ENCODE measurements at regions not wholly inside any gene's neighbourhood (a gene's known extent, or its start where the extent isn't known, plus 50 kb on each side); places are given as distances from the start of the nearest gene placed in this dataset.

- no peak overlapping the region for H3K4me3 ChIP-seq (ENCODE audit: severe bottlenecking)
- no peaks in the 10 kb centered on the region for H3K27me3 ChIP-seq (ENCODE audit: insufficient read depth, poor library complexity, severe bottlenecking)
- TF ChIP-seq CTCF (IDR thresholded peaks at IDR 0.05; ENCODE audit: poor library complexity, severe bottlenecking), result no peak
- H3K4me1 ChIP-seq (ENCODE audit: insufficient read depth, poor library complexity, severe bottlenecking), result no peaks in the 10 kb centered on the region
- ATAC-seq (ENCODE audit: low read depth) (no peak), DNase-seq (ENCODE audit: low spot score) (peak; percentile 46)
- no peaks in the 10 kb centered on the region for H3K9me3 ChIP-seq (ENCODE audit: severe bottlenecking)
- H3K36me3 ChIP-seq (ENCODE audit: low read depth), result no peaks in the 10 kb centered on the region
- no peak overlapping the region for H3K27ac ChIP-seq (ENCODE audit: poor library complexity, severe bottlenecking)
Measured at GRCh38 chr11:70504246-70505020, 106.1 kb downstream of the CTTN start.

- Histone ChIP-seq H3K9me3 (ENCODE audit: severe bottlenecking) (no peaks in the 10 kb centered on the region), H3K4me1 (ENCODE audit: insufficient read depth, poor library complexity, severe bottlenecking) (no peaks in the 10 kb centered on the region), H3K27ac (ENCODE audit: poor library complexity, severe bottlenecking) (no peak overlapping the region), H3K27me3 (ENCODE audit: insufficient read depth, poor library complexity, severe bottlenecking) (no peaks in the 10 kb centered on the region), H3K36me3 (ENCODE audit: low read depth) (no peaks in the 10 kb centered on the region), H3K4me3 (ENCODE audit: severe bottlenecking) (no peak overlapping the region)
- DNase-seq (ENCODE audit: low spot score), result peak; percentile 34
- no peak for TF ChIP-seq CTCF (IDR thresholded peaks at IDR 0.05; ENCODE audit: poor library complexity, severe bottlenecking)
- ATAC-seq (ENCODE audit: low read depth), result no peak
Measured at GRCh38 chr11:70505331-70505731, 107.0 kb downstream of the CTTN start.

- no peak overlapping the region for H3K27ac ChIP-seq (ENCODE audit: poor library complexity, severe bottlenecking)
- no peaks in the 10 kb centered on the region for H3K4me1 ChIP-seq (ENCODE audit: insufficient read depth, poor library complexity, severe bottlenecking)
- no peaks in the 10 kb centered on the region for H3K9me3 ChIP-seq (ENCODE audit: severe bottlenecking)
- peak; percentile 42 for DNase-seq (ENCODE audit: low spot score)
- H3K4me3 ChIP-seq (ENCODE audit: severe bottlenecking), result no peak overlapping the region
- no peaks in the 10 kb centered on the region for H3K36me3 ChIP-seq (ENCODE audit: low read depth)
- TF ChIP-seq CTCF (IDR thresholded peaks at IDR 0.05; ENCODE audit: poor library complexity, severe bottlenecking), result no peak
- no peak for ATAC-seq (ENCODE audit: low read depth)
- no peaks in the 10 kb centered on the region for H3K27me3 ChIP-seq (ENCODE audit: insufficient read depth, poor library complexity, severe bottlenecking)
Measured at GRCh38 chr11:70505761-70506657, 107.7 kb downstream of the CTTN start.

GRCh38 chr11:70506658-70506970 is 108.3 kb downstream of the CTTN start:
- Histone ChIP-seq H3K4me1 (ENCODE audit: insufficient read depth, poor library complexity, severe bottlenecking) (no peaks in the 10 kb centered on the region), H3K27me3 (ENCODE audit: insufficient read depth, poor library complexity, severe bottlenecking) (no peaks in the 10 kb centered on the region)
- ATAC-seq (ENCODE audit: low read depth), result no peak

More at GRCh38 chr11:70506658-70506970, 108.3 kb downstream of the CTTN start:
- H3K4me3 ChIP-seq (ENCODE audit: severe bottlenecking), result no peak overlapping the region
- peak; percentile 30 for DNase-seq (ENCODE audit: low spot score)
- no peak overlapping the region for H3K27ac ChIP-seq (ENCODE audit: poor library complexity, severe bottlenecking)
- H3K36me3 ChIP-seq (ENCODE audit: low read depth), result no peaks in the 10 kb centered on the region
- no peaks in the 10 kb centered on the region for H3K9me3 ChIP-seq (ENCODE audit: severe bottlenecking)
- no peak for TF ChIP-seq CTCF (IDR thresholded peaks at IDR 0.05; ENCODE audit: poor library complexity, severe bottlenecking)

All from RWPE2 (cell line).